ENCODE measurements at regions not wholly inside any gene's neighbourhood (a gene's known extent, or its start where the extent isn't known, plus 50 kb on each side); places are given as distances from the start of the nearest gene placed in this dataset.

- no peak for DNase-seq
These were observed 496.4 kb upstream of the CBLB start for GRCh38 chr3:106365061-106365691.

GRCh38 chr3:106366352-106366751, 497.5 kb upstream of the CBLB start:
- no peak for DNase-seq

- DNase-seq: no peak
These were observed 498.7 kb upstream of the CBLB start for GRCh38 chr3:106367496-106367895.

- DNase-seq: no peak
These were observed 502.6 kb upstream of the CBLB start for GRCh38 chr3:106371221-106371970.

- DNase-seq: no peak
These were observed 503.4 kb upstream of the CBLB start for GRCh38 chr3:106371971-106372805.

GRCh38 chr3:106372806-106373190, 504.0 kb upstream of the CBLB start:
- DNase-seq: no peak

GRCh38 chr3:106376016-106376570, 507.3 kb upstream of the CBLB start:
- DNase-seq: no peak

GRCh38 chr3:106379251-106379750, 510.5 kb upstream of the CBLB start:
- no peak for DNase-seq

GRCh38 chr3:106380232-106380631, 511.4 kb upstream of the CBLB start:
- DNase-seq: no peak

- no peak for DNase-seq
These were observed 512.6 kb upstream of the CBLB start for GRCh38 chr3:106381286-106381938.

GRCh38 chr3:106381939-106382335, 513.1 kb upstream of the CBLB start:
- no peak for DNase-seq

- no peak for DNase-seq
These were observed 517.2 kb upstream of the CBLB start for GRCh38 chr3:106386050-106386449.

GRCh38 chr3:106392915-106393314, 524.1 kb upstream of the CBLB start:
- DNase-seq: no peak

- no peak for DNase-seq
These were observed 528.2 kb upstream of the CBLB start for GRCh38 chr3:106397006-106397405.

GRCh38 chr3:106398891-106399600, 530.2 kb upstream of the CBLB start:
- DNase-seq: no peak

GRCh38 chr3:106399761-106400160, 530.9 kb upstream of the CBLB start:
- DNase-seq: no peak

GRCh38 chr3:106401666-106402490, 533.1 kb upstream of the CBLB start:
- no peak for DNase-seq

- DNase-seq: no peak
These were observed 534.7 kb upstream of the CBLB start for GRCh38 chr3:106403371-106404145.

- no peak for DNase-seq
These were observed 544.9 kb upstream of the CBLB start for GRCh38 chr3:106413683-106414082.

- no peak for DNase-seq
These were observed 551.8 kb upstream of the CBLB start for GRCh38 chr3:106420628-106421027.
